ENCODE measurements at regions not wholly inside any gene's neighbourhood (a gene's known extent, or its start where the extent isn't known, plus 50 kb on each side); places are given as distances from the start of the nearest gene placed in this dataset.

DNA sequence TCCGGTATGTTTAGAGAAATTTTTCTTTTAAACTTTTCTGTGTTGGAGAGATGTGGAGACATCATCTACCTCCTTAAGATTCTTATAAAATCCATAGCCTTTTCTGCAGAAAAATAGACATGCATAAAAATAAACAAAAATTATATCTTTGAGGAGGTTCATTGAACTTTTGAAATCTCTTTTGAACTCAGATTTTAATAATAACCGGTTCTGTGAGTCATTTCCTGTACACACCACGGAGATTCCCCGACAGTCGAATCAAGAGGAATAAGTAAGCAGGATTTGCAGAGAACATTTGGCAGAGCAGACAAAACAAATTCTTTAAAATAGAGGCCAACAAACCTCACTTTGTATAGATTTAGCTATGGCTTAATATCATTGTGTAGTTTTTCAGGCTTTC, 918.7 kb upstream of the POU3F4 start:
- Mint-ChIP-seq H3K4me3 (no peak overlapping the region), H3K9me3 (peaks cover 0 to 3% (median 2%) of the 10 kb centered on the region in 7 donors), H3K27me3 (ENCODE audit: low read depth in 3 of 3) (peaks cover 0 to 2% (median 1%) of the 10 kb centered on the region in 3 donors), H3K27ac (no peak overlapping the region), H3K36me3 (no peaks in the 10 kb centered on the region), H3K4me1 (no peaks in the 10 kb centered on the region)
- intact Hi-C loops (cut with micrococcal nuclease): no loop called here
- H3K9ac ChIP-seq (ENCODE audit: insufficient read depth, low read length, poor library complexity, severe bottlenecking): no peak overlapping the region
- no peak overlapping the region for H3K4me2 ChIP-seq (replicated peaks; ENCODE audit: extremely low read depth, low read length, poor library complexity, severe bottlenecking)
- WGBS (ENCODE audit: insufficient coverage): no CpG with 5 or more reads among the region's 5 CpGs
- H3K4me3 ChIP-seq (replicated peaks in 1 of 3; ENCODE audit: low read depth in 2 of 3, low read length in 3 of 3): no peak overlapping the region
- H3K4me1 ChIP-seq (ENCODE audit: control insufficient read depth in 1 of 2, insufficient read depth in 2 of 2, low read length in 2 of 2): no peaks in the 10 kb centered on the region
- no peaks in the 10 kb centered on the region for H3K9me3 ChIP-seq (replicated peaks in 1 of 2; ENCODE audit: control insufficient read depth in 1 of 2, insufficient read depth in 1 of 2, low read length in 2 of 2)
- no peak overlapping the region for H2AFZ ChIP-seq (ENCODE audit: insufficient read depth, low read depth, low read length, poor library complexity, severe bottlenecking)
- TF ChIP-seq, protein P1, sequence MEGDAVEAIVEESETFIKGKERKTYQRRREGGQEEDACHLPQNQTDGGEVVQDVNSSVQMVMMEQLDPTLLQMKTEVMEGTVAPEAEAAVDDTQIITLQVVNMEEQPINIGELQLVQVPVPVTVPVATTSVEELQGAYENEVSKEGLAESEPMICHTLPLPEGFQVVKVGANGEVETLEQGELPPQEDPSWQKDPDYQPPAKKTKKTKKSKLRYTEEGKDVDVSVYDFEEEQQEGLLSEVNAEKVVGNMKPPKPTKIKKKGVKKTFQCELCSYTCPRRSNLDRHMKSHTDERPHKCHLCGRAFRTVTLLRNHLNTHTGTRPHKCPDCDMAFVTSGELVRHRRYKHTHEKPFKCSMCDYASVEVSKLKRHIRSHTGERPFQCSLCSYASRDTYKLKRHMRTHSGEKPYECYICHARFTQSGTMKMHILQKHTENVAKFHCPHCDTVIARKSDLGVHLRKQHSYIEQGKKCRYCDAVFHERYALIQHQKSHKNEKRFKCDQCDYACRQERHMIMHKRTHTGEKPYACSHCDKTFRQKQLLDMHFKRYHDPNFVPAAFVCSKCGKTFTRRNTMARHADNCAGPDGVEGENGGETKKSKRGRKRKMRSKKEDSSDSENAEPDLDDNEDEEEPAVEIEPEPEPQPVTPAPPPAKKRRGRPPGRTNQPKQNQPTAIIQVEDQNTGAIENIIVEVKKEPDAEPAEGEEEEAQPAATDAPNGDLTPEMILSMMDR (IDR thresholded peaks at IDR 0.05): no peak
- no peak overlapping the region for H3K27ac ChIP-seq (ENCODE audit: low read depth in 1 of 2, low read length in 2 of 2)
- no peaks in the 10 kb centered on the region for H4K20me1 ChIP-seq (ENCODE audit: insufficient read depth, low read length)
- no peaks in the 10 kb centered on the region for H3K79me2 ChIP-seq (ENCODE audit: insufficient read depth, low read length)
- no peaks in the 10 kb centered on the region for H3K27me3 ChIP-seq (ENCODE audit: control insufficient read depth in 2 of 2, insufficient read depth in 2 of 2, low read length in 2 of 2)
- no peaks in the 10 kb centered on the region for H3K36me3 ChIP-seq (replicated peaks in 1 of 2; ENCODE audit: control insufficient read depth in 1 of 2, insufficient read depth in 2 of 2, low read length in 2 of 2)
- no peak for DNase-seq

DNA sequence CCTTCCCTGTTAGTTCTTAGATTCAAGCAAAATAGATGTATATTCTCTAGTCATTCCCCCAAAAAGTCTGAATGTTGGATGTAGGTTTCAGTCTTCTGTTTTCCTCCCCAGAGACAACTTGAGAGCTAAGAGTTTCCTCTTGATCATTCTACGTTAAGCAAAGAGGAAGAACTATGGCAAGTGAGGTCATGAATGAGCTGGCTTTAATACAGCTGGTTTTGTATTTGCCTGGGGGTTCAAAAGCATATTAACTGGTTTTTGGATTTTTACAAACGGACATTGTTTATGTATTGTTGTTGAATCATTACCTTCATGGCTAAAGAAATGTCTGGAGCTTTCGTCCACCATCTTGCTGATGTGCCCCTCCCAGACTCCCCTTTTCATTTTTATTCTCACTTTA, 916.7 kb upstream of the POU3F4 start:
- H3K4me3 ChIP-seq (replicated peaks in 1 of 3; ENCODE audit: low read depth in 2 of 3, low read length in 3 of 3): no peak overlapping the region
- Mint-ChIP-seq H3K27ac (no peak overlapping the region), H3K27me3 (ENCODE audit: low read depth in 3 of 3) (peaks cover 0 to 2% (median 1%) of the 10 kb centered on the region in 3 donors), H3K9me3 (peaks cover 0 to 3% (median 2%) of the 10 kb centered on the region in 7 donors), H3K36me3 (no peaks in the 10 kb centered on the region), H3K4me3 (no peak overlapping the region), H3K4me1 (no peaks in the 10 kb centered on the region)
- H2AFZ ChIP-seq (ENCODE audit: insufficient read depth, low read depth, low read length, poor library complexity, severe bottlenecking): no peak overlapping the region
- H3K27me3 ChIP-seq (ENCODE audit: control insufficient read depth in 2 of 2, insufficient read depth in 2 of 2, low read length in 2 of 2): no peaks in the 10 kb centered on the region
- no peaks in the 10 kb centered on the region for H3K9me3 ChIP-seq (replicated peaks in 1 of 2; ENCODE audit: control insufficient read depth in 1 of 2, insufficient read depth in 1 of 2, low read length in 2 of 2)
- no peak overlapping the region for H3K27ac ChIP-seq (ENCODE audit: low read depth in 1 of 2, low read length in 2 of 2)
- no peaks in the 10 kb centered on the region for H3K4me1 ChIP-seq (ENCODE audit: control insufficient read depth in 1 of 2, insufficient read depth in 2 of 2, low read length in 2 of 2)
- no peaks in the 10 kb centered on the region for H3K36me3 ChIP-seq (replicated peaks in 1 of 2; ENCODE audit: control insufficient read depth in 1 of 2, insufficient read depth in 2 of 2, low read length in 2 of 2)
- DNase-seq: no peak
- no peak overlapping the region for H3K9ac ChIP-seq (ENCODE audit: insufficient read depth, low read length, poor library complexity, severe bottlenecking)
- no peak overlapping the region for H3K4me2 ChIP-seq (replicated peaks; ENCODE audit: extremely low read depth, low read length, poor library complexity, severe bottlenecking)
- H3K79me2 ChIP-seq (ENCODE audit: insufficient read depth, low read length): no peaks in the 10 kb centered on the region
- intact Hi-C loops (cut with micrococcal nuclease): no loop called here
- H4K20me1 ChIP-seq (ENCODE audit: insufficient read depth, low read length): no peaks in the 10 kb centered on the region
- TF ChIP-seq, protein P1 (IDR thresholded peaks at IDR 0.05): no peak
- 67% methylated on average over 1 of the region's 3 CpGs for WGBS (ENCODE audit: insufficient coverage)
